Stimulated activated effector memory CD8-positive, alpha-beta T cell treated with anti-CD3 and anti-CD28 coated beads, Interleukin-12 subunit alpha, Interleukin-12 subunit beta, amount 100 ng/mL, for 72 hours (primary cell): ENCODE measurements at regions not wholly inside any gene's neighbourhood (a gene's known extent, or its start where the extent isn't known, plus 50 kb on each side); places are given as distances from the start of the nearest gene placed in this dataset.
"Not testable (repeated sequence)": the region's sequence is repeated elsewhere in the genome, so short reads cannot be mapped to it uniquely, and the experiment has no call there.

Source experiments
- ATAC-seq: fragments of 150-1000 bp; cut with Tn5 transposase; 2 replicates; pipeline ENCODE4 v1.10.0; 2021
- DNase-seq, 2 donors: peaks; one replicate each; pipeline ENCODE4 v3.0.0; 2021 to 2022; ENCODE audit warnings: low spot score in 2 of 2
- H3K27ac Mint-ChIP-seq: one replicate; pipeline ENCODE4 v1.8.0; 2022; ENCODE audit warnings: mild to moderate bottlenecking, mixed read lengths
- H3K36me3 Mint-ChIP-seq: one replicate; pipeline ENCODE4 v1.8.0; 2022; ENCODE audit warnings: mild to moderate bottlenecking, mixed read lengths
- H3K4me1 Mint-ChIP-seq: one replicate; pipeline ENCODE4 v1.8.0; 2022; ENCODE audit warnings: mixed read lengths
- H3K4me3 Mint-ChIP-seq: one replicate; pipeline ENCODE4 v1.8.0; 2022; ENCODE audit warnings: mild to moderate bottlenecking, mixed read lengths
- H3K9me3 Mint-ChIP-seq: one replicate; pipeline ENCODE4 v1.8.0; 2022; ENCODE audit warnings: mixed read lengths

- Mint-ChIP-seq H3K4me3 (no peak overlapping the region), H3K4me1 (no peaks in the 10 kb centered on the region), H3K27ac (no peak overlapping the region), H3K9me3 (peaks cover 5% of the 10 kb centered on the region), H3K36me3 (no peaks in the 10 kb centered on the region)
- DNase-seq (no peak), ATAC-seq (no peak)
These were observed 509.9 kb upstream of the ZFP42 start for GRCh38 chr4:187485676-187486075.

- Mint-ChIP-seq H3K4me3 (no peak overlapping the region), H3K4me1 (no peaks in the 10 kb centered on the region), H3K27ac (no peak overlapping the region), H3K36me3 (no peaks in the 10 kb centered on the region), H3K9me3 (peaks cover 8% of the 10 kb centered on the region)
- DNase-seq (no peak), ATAC-seq (no peak)
These were observed 504.3 kb upstream of the ZFP42 start for GRCh38 chr4:187491286-187491685.

GRCh38 chr4:187491959-187492358 is 503.6 kb upstream of the ZFP42 start:
- Mint-ChIP-seq H3K4me1 (no peaks in the 10 kb centered on the region), H3K27ac (no peak overlapping the region), H3K9me3 (peaks cover 6% of the 10 kb centered on the region), H3K36me3 (no peaks in the 10 kb centered on the region), H3K4me3 (no peak overlapping the region)
- ATAC-seq (no peak), DNase-seq (no peak)

- Mint-ChIP-seq H3K36me3 (no peaks in the 10 kb centered on the region), H3K27ac (no peak overlapping the region), H3K4me1 (no peaks in the 10 kb centered on the region), H3K9me3 (peaks cover 9% of the 10 kb centered on the region), H3K4me3 (no peak overlapping the region)
- DNase-seq (no peak), ATAC-seq (no peak)
These were observed 501.9 kb upstream of the ZFP42 start for GRCh38 chr4:187493661-187494060.

GRCh38 chr4:187499956-187500355 is 495.6 kb upstream of the ZFP42 start:
- no peaks in the 10 kb centered on the region for H3K4me1 Mint-ChIP-seq
- no peak for ATAC-seq
- no peaks in the 10 kb centered on the region for H3K36me3 Mint-ChIP-seq
- no peak overlapping the region for H3K27ac Mint-ChIP-seq
- peaks cover 17% of the 10 kb centered on the region for H3K9me3 Mint-ChIP-seq
- no peak for DNase-seq
- no peak overlapping the region for H3K4me3 Mint-ChIP-seq

GRCh38 chr4:187500796-187501195 is 494.8 kb upstream of the ZFP42 start:
- Mint-ChIP-seq H3K4me3 (no peak overlapping the region), H3K4me1 (no peaks in the 10 kb centered on the region), H3K36me3 (no peaks in the 10 kb centered on the region), H3K27ac (no peak overlapping the region), H3K9me3 (peaks cover 15% of the 10 kb centered on the region)
- DNase-seq (no peak), ATAC-seq (no peak)

GRCh38 chr4:187501731-187502130 is 493.8 kb upstream of the ZFP42 start:
- no peaks in the 10 kb centered on the region for H3K4me1 Mint-ChIP-seq
- ATAC-seq (no peak), DNase-seq (no peak)
- H3K9me3 Mint-ChIP-seq, result peaks cover 15% of the 10 kb centered on the region
- no peaks in the 10 kb centered on the region for H3K36me3 Mint-ChIP-seq
- H3K27ac Mint-ChIP-seq, result no peak overlapping the region
- H3K4me3 Mint-ChIP-seq, result no peak overlapping the region

GRCh38 chr4:187504974-187505797 is 490.4 kb upstream of the ZFP42 start:
- no peaks in the 10 kb centered on the region for H3K36me3 Mint-ChIP-seq
- DNase-seq, result no peak
- peaks cover 22% of the 10 kb centered on the region for H3K9me3 Mint-ChIP-seq
- H3K4me1 Mint-ChIP-seq, result no peaks in the 10 kb centered on the region
- no peak overlapping the region for H3K27ac Mint-ChIP-seq
- no peak overlapping the region for H3K4me3 Mint-ChIP-seq
- ATAC-seq, result no peak

- not testable (repeated sequence) for DNase-seq, H3K36me3 Mint-ChIP-seq, H3K4me1 Mint-ChIP-seq, H3K27ac Mint-ChIP-seq, ATAC-seq, H3K4me3 Mint-ChIP-seq
- peaks cover 22% of the 10 kb centered on the region for H3K9me3 Mint-ChIP-seq
These were observed 489.8 kb upstream of the ZFP42 start for GRCh38 chr4:187505798-187506141.

- DNase-seq (no peak), ATAC-seq (no peak)
- H3K36me3 Mint-ChIP-seq, result no peaks in the 10 kb centered on the region
- H3K9me3 Mint-ChIP-seq, result peaks cover 5% of the 10 kb centered on the region
- no peak overlapping the region for H3K4me3 Mint-ChIP-seq
- no peak overlapping the region for H3K27ac Mint-ChIP-seq
- H3K4me1 Mint-ChIP-seq, result no peaks in the 10 kb centered on the region
These were observed 479.3 kb upstream of the ZFP42 start for GRCh38 chr4:187516224-187516623.

GRCh38 chr4:187541666-187542065 is 453.9 kb upstream of the ZFP42 start:
- Mint-ChIP-seq H3K36me3 (no peaks in the 10 kb centered on the region), H3K4me1 (no peaks in the 10 kb centered on the region), H3K27ac (no peak overlapping the region), H3K4me3 (no peak overlapping the region), H3K9me3 (peaks cover 14% of the 10 kb centered on the region)
- DNase-seq (no peak), ATAC-seq (no peak)

- Mint-ChIP-seq H3K36me3 (no peaks in the 10 kb centered on the region), H3K4me1 (no peaks in the 10 kb centered on the region), H3K9me3 (peaks cover 12% of the 10 kb centered on the region), H3K4me3 (no peak overlapping the region), H3K27ac (no peak overlapping the region)
- DNase-seq (no peak), ATAC-seq (no peak)
These were observed 451.0 kb upstream of the ZFP42 start for GRCh38 chr4:187544461-187545053.

- Mint-ChIP-seq H3K36me3 (no peaks in the 10 kb centered on the region), H3K4me1 (no peaks in the 10 kb centered on the region), H3K4me3 (no peak overlapping the region), H3K27ac (no peak overlapping the region), H3K9me3 (peaks cover 10% of the 10 kb centered on the region)
- DNase-seq (no peak), ATAC-seq (no peak)
These were observed 448.3 kb upstream of the ZFP42 start for GRCh38 chr4:187547316-187547715.

- Mint-ChIP-seq H3K27ac (no peak overlapping the region), H3K4me1 (no peaks in the 10 kb centered on the region), H3K9me3 (peaks cover 10% of the 10 kb centered on the region), H3K36me3 (no peaks in the 10 kb centered on the region), H3K4me3 (no peak overlapping the region)
- DNase-seq (no peak), ATAC-seq (no peak)
These were observed 445.2 kb upstream of the ZFP42 start for GRCh38 chr4:187550256-187550950.

- Mint-ChIP-seq H3K36me3 (no peaks in the 10 kb centered on the region), H3K4me1 (no peaks in the 10 kb centered on the region), H3K27ac (no peak overlapping the region), H3K4me3 (no peak overlapping the region), H3K9me3 (peaks cover 10% of the 10 kb centered on the region)
- DNase-seq (no peak), ATAC-seq (no peak)
These were observed 442.8 kb upstream of the ZFP42 start for GRCh38 chr4:187552781-187553180.

GRCh38 chr4:187555174-187555573 is 440.4 kb upstream of the ZFP42 start:
- ATAC-seq (no peak), DNase-seq (no peak)
- H3K4me3 Mint-ChIP-seq, result no peak overlapping the region
- no peak overlapping the region for H3K27ac Mint-ChIP-seq
- no peaks in the 10 kb centered on the region for H3K36me3 Mint-ChIP-seq
- no peaks in the 10 kb centered on the region for H3K4me1 Mint-ChIP-seq
- peaks cover 21% of the 10 kb centered on the region for H3K9me3 Mint-ChIP-seq
